T1000 (cell line): ENCODE measurements at regions not wholly inside any gene's neighbourhood (a gene's known extent, or its start where the extent isn't known, plus 50 kb on each side); places are given as distances from the start of the nearest gene placed in this dataset.
"Not testable (repeated sequence)": the region's sequence is repeated elsewhere in the genome, so short reads cannot be mapped to it uniquely, and the experiment has no call there.

ENCODE experiments used
- DNase-seq: peaks from one replicate; lab custom pipeline; 2025; ENCODE audit warnings: mixed read lengths; lab: John Stamatoyannopoulos, UW

DNA sequence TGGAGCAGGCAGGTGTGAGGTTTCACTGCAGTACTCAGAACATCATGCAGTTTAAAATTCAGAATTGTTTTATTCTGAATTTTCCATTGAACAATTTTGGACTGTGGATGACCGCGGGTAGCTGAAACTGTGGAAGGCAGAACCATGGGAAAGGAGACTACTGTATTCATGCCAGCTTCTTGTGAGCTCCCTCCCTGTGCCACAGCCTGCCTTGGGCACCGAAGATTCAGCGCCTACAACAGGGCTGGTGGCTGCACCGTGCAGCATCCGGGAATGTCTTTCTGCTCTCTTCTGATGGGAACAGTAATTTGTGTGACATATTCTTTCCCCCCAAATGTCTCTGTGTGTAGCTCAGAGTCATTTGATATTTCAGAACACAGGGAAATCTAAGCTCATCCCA is 118.5 kb upstream of the NKX1-1 start:
- no peak for DNase-seq

DNA sequence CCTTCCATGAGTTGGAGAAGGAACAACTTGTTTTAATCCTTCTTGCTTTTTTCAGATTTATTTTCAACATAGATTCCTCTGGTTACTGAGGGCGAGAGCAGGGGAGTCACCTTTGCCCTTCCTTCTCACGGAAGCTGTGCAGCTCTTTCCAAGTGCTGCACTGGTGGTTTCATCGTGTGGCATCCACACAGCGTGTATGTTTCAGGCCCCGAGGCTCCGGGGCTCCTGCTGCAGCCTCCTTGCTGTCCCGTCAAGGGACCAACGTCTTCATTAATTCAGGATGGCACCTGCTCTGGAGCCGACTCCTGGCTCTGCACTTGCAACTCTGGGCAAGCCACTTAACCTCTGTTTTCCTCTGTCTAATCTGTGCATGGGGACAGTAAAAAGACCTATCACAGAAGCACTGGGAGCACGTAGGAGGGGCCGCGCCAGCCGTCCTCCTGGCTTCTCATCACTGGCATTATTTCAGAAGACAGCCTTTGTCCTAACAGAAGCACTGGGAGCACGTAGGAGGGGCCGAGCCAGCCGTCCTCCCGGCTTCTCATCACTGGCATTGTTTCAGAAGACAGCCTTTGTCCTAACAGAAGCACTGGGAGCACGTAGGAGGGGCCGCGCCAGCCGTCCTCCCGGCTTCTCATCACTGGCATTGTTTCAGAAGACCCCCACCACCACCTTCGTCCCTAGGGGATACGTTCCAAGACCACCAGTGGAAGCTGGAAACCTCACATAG is 117.8 kb upstream of the NKX1-1 start:
- no peak for DNase-seq

DNA sequence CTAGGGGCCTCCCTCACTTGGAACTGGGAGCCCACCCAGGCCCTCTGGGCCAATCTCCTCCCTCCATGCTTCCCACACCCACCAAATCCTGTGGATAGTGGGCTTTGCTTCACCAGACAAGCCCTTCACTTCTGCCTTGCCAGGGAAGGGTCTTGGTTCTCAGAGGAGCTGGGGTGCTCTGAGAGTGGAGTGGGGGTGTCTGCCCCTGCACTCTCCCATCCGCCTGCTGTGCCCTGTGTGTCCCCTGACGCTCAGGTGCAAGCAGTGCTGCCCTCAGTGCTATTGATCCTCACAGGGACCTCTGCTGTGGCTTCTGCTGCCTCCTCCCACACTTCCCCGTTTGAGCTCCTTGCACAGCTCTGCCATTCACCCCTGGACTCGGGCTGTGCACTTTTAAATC is 117.3 kb upstream of the NKX1-1 start:
- no peak for DNase-seq

DNA sequence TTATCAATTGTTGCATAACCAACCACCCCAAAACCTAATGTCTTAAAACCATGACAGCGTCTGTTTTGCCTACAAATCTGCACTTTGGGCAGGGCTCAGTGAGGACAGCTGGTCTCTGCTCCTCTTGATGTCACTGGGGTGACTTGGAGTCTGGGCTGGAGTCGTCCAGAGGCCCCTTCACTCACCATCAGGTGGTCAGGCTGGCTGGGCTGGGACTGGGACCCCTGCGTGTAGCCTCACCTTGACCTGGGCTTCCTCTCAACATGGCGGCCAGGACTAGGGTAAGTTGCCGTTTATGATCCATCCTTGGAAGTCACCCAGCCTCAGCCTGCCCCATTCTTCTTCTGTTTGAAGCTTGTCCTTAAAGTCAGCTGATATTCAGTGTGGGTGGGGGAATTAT is 116.8 kb upstream of the NKX1-1 start:
- DNase-seq, result no peak

DNA sequence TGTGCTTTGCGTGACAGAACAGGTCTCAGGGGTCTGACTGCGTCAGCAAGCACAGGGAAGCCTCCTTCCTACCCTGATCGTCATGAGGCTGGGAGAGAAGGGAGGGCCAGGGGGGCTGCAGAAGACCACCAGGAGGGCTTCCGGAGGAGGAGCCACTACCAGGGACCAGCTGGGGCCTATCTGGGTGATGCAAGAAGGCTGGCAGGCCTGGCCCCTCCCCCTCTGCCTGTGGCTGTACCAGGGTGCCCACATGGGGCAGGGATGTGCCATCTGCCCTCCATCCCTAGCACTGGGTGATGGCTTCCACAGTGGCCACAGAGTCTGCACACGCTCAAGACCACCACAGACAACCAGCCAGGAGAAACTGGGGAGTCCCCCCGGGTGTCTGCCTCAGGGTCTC is 116.4 kb upstream of the NKX1-1 start:
- no peak for DNase-seq

DNA sequence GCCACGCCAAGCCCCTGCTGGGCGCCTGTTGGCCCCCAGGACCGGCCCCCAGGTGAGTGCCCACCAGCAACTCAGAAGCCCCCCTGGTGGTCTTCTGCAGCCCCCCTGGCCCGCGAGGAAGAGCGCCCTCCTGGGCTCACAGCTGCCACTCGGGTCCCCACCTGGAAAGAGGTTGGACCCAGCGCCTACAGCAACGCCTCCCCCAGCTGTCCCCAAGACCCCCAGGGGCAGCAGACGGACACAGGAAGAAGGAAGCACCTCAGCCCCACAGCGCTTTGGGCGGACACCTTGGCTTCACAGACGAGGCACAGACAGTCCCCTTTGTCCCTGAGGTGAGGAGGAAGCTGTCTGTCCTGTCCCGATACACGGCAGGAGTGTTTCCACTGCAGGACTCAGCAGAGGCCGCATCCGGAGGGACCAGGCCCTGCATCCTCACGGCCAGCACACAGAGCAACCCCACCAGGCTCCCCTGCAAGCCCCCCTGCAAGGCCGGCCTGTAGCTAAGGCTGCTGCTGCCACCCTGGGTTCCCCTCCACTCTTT is 115.6 kb upstream of the NKX1-1 start:
- no peak for DNase-seq

DNA sequence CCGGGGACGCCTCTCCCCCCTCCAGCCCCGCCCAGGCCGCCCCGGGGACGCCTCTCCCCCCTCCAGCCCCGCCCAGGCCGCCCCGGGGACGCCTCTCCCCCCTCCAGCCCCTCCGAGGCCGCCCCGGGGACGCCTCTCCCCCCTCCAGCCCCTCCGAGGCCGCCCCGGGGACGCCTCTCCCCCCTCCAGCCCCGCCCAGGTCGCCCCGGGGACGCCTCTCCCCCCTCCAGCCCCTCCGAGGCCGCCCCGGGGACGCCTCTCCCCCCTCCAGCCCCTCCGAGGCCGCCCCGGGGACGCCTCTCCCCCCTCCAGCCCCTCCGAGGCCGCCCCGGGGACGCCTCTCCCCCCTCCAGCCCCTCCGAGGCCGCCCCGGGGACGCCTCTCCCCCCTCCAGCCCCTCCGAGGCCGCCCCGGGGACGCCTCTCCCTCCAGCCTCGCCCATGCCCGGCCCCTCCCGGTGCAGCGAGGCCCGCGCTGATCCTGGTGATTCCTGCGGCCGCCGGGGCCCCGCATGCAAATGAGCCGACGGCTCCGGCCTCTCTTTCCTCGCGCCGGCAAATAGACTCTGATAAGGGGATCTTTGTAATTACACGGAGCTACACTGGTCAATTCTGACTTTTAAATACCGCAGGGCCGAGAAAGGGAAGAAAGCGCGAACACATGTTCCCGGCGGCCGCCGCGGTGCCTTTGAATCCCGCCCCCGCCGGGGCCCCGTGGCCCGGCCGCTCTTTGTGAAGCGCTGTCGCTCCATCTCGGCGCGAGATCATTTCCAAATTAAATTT is 114.7 kb upstream of the NKX1-1 start:
- not testable (repeated sequence) for DNase-seq

DNA sequence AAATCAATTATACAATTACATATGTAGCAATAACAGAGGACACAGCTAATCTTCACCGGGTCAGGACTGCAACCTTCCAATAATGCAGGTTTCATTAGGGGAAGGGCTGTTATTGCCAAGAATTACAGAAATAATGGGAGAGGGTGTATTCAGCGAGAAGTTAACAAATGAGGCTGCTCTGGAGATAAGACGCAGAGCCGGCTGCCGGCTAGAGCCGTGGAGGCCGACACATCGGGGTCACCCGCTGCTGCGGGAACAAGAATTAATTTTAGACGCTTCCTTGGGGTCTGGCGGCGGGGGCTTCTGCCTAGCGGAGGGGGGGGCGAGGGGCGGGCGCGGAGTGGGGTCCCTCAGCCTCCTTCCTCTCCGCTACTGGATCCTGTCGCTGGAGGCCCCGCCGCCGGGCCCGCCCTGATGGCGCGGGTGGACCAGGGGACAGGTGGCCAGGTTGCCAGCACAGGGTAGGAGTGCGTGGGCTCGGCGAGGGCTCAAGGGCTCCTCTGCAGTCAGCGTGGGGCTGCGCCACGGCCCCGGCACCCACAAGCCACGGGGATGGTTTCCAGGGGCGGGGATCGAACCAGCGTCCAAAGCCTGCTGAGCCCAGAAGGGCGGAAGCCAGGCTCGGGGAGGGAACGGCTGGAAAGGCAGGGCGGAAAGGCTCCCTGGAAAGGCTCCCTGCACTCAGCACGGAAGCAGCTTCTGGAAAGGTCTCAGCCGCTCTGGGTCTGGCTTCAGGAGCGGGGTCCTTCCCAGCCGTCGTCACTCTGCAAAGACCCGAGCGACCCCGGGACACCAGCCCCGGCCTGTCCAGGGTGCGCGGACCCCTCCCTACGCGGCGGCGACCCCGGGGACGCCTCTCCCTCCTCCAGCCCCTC is 113.8 kb upstream of the NKX1-1 start:
- DNase-seq, result no peak

DNA sequence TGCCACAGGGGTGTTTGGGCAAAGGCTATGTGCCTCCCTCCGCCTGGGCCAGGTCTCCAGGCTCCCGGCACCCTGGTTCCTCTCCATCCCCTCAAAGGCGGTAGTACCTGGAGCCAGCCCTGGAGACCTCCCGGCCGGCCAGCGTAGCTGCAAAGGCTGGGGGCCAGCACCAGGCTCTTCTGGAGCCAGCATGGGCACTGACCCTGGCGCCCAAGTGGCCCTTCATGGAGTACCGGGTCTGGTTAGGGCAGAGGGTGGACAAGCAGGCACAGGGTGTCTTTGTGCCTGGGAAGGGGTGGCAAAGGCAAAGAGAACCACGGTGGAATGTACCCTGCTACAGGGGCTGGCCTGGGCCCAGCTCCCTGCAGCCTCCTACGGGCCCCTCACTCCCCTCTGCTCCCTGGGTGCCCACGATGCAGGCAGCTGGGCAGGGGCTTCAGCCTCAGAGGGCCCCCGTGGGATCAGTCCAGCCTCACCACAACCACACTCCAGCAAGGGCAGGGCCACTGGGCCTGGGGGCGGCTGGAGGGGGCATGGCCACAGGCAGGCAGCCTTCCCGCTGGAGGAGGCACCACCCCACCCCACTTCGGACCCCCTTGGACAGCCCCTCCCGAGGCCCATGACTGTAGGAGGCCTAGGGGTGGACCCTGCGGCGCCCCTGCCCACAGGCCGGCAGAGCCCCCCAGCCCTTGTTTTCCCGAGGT is 112.9 kb upstream of the NKX1-1 start:
- DNase-seq, result no peak

DNA sequence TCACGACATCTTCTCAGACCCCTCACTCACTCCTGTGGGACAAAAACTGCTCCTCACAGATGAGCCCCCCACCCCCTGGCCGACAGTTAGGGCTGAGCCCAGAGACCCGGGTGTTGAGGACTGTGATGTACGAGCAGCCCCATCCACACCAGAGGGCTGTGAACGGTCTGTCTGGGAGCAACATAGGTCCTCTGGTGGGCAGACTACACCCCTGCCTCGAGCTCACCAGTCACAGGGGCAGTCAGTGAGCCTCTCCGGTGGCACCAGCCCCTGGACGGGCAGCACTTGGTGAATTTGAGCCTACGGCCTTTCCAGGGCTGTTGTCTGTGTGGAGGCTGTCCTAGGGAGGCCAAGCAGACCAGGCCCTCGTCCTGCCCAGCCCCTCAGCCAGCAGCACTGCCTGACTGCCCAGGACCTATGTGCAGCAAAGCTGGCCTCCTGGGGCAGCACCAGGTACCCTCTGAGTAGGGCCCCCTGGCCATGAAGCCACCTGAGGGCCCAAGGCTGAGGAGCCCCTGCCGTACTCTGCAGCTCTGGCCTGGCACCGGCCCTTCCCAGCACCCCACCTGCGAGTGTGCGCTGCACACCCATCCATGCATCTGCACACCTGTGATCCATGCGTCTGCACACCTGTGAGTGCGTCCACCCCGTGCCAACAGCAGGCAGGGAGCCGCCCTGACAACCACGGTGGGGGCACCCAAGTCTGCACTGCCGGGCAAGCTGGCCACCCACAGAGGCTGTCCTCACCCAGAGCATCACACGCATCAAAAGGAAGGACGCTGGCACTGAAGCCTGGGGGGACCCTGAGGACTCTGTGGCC is 111.6 kb upstream of the NKX1-1 start:
- DNase-seq, result no peak

DNA sequence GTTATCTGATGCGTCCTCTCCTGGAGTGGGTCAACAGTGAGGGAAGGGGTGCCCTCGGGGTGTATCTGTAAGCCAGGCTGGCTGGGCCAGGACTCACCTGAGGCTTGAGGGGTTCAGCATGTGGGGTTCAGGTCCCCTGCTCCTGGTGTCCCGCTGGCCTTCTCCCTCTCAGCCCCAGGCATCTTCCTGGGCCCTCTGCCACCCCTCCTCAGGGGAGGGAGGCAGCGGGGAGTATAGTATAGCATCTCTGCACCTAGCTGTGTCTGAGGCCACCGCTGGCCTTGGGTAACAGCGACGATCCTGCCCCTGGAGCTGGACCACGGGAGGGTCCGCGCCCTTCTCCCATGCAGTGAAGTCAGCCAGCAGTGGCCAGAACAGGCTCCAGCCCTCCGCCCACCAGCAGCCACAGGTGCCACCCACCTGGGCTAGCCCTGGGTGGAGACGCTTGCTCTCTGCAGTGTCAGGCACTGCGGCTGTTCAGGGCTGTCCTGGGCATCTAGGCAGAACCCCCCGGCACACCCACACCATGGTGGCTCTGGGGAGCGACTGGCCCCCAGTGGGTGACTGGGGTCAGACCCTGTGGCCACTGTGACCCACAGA is 110.7 kb upstream of the NKX1-1 start:
- DNase-seq, result no peak

DNA sequence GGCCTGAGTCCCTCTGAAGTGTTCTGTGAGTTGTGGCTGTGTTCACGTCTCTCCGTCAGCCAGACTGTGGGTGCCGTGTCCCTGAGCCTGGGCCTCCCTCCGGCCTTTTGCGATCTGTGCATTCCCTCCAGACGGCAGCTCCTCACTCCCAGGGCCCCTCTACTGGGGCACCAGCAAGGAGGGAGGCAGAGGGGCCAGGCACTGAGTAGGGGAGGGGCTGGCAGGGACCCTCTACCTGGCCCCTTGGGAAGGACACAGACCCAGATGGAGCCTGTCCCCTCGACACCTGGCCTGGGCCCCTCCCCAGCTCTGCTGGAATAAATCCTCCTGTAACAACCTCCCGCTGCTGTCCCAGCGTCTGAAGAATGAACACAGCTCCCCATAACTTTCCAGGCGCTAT is 110.0 kb upstream of the NKX1-1 start:
- no peak for DNase-seq

DNA sequence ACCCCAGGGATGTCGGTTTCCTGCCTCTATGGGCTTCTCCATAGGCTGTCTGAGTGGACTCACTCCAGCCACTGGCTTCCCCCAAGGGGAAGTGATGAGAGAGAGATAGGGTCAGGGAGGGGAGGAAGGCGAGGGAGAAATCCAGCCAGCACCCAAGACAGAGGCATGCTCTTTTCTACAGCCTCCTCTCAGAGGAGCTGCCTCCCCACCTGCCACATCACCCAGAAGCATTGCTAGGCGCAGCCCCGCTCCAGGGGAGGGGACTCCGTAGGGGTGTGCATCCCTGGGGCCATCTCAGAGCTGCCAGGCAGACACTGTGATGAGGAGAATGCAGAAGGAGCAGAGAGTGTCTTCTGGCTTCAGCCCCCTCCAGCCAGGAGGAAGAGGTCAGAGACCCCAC is 109.5 kb upstream of the NKX1-1 start:
- DNase-seq, result no peak

DNA sequence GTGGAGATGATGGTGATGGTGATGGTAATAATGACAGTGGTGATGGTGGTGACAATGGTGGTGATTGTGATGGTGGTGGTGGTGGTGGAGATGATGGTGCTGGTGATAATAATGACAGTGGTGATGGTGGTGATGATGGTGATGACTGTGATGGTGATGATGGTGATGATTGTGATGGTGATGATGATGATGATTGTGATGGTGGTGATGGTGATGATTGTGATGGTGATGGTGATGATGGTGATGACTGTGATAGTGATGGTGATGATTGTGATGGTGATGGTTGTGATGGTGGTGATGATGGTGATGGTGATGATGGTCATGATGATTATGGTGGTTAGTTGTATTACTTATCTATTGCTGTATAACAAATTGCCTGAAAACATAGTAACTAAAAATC is 108.9 kb upstream of the NKX1-1 start:
- DNase-seq, result no peak

DNA sequence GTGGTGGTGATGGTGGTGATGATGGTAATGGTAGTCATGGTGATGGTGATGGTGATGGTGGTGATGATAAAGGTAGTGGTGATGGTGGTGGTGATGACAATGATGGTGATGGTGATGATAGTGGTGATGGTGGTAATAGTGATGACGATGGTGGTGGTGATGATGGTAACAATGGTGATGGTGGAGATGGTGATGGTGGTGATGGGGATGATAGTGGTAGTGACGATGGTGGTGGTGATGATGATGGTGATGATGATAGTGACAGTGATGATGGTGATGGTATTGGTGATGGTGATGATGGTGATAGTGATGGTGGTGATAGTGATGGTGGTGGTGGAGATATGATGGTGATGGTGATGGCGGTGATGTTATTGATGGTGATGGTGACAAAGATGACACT is 108.4 kb upstream of the NKX1-1 start:
- DNase-seq, result no peak

DNA sequence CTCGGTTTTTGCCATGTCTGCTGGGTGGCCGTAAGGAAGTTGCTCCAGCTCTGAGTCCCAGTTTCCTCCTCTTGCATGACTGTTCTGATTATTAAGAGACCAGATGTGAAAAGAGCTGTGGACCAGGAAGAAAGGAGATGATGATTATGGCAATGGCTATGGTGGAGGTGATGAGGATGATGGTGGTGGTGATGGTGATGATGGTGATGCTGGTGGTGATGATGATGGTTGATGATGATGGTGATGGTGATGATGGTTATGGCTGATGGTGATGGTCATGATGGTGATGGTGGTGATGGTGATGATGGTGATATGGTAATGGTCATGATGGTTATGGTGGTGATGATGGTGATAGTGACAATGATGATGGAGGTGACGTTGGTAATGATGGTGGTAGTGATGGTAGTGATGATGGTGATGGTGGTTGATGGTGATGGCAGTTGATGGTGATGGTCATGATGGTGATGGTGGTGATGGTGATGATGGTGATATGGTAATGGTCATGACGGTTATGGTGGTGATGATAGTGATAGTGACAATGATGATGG is 107.8 kb upstream of the NKX1-1 start:
- DNase-seq, result no peak

DNA sequence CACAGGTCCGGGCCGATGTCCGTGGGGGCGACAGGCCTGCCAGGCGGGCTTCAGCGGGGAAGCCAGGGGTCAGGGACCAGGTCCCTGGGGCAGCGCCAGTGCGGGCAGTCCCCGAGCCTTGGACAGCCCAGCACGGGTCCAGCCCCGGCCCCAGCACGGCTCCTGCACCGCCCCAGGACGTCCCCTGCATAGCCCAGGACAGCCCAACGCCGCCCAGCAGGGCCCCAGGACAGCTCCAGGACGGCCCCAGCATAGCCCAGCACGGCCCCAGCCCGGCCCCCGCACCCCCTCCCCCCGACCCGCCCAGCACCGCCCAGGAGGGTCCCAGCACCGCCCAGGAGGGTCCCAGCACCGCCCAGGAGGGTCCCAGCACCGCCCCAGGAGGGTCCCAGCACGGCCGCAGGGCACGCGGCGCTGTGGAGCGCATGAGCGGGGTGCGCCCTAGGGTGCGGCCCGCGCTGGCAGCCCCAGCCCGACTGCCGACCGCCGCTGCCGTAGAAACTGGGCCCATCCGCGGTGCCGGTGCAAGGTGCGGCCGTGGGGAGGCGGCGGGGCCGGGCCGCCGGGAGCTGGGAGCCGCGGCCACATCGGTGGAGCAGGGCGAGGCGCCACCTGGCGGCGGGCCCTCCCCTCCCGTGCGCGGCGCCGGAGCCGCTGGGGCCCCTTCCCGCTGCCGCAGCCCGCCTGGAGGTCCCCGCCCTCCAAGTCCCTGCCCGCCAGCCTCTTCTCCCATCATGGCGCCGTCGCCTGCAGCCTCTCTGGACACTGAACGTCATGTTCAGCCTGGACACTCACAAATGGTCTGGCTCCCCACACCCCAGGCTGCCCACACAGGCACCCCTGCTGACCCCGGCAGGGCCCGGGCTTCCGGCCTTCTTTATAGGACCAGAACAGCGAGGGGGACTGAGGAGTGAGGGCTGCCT is 106.8 kb upstream of the NKX1-1 start:
- DNase-seq, result no peak

DNA sequence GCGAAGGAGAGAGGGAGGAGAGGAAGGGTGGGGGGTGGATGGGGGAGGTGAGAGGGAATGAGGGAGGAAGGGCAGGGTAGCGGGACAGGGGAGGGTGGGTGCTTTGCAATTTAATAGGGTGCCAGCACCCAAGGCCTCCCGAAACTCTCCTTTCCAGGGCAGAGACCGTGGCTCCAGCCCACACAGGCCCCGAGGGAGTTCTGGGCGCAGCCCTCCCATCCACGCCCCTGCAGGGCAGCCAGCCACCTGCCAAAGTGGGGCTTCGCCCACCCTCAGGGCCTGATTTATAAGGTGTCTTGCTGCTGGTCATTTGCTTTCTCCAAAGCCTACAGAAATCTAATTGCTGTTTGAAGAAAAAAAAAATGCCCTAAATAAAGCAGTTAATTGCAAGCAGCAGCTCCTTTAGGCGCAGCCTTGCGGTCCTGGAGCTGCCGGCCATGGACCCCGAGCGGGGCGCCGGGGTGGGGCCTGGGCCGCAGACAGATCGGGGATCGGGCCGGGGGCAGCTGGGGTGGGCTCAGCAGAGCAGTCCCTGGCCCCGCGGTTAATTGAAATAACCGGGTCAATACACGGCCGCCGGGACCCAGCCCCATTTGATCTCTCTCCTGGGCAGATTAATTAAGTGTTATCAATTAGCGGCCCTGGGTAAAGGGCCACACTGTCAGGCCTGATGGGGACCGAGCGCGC is 106.0 kb upstream of the NKX1-1 start:
- DNase-seq, result no peak
